NCI-H1048 (cell line): ENCODE measurements at regions not wholly inside any gene's neighbourhood (a gene's known extent, or its start where the extent isn't known, plus 50 kb on each side); places are given as distances from the start of the nearest gene placed in this dataset.

ENCODE experiments used
- DNase-seq: peaks from one replicate; lab custom pipeline; 2025; lab: John Stamatoyannopoulos, UW

GRCh38 chrX:39736216-39737211 is 361.2 kb downstream of the BCOR start:
- no peak for DNase-seq

DNA sequence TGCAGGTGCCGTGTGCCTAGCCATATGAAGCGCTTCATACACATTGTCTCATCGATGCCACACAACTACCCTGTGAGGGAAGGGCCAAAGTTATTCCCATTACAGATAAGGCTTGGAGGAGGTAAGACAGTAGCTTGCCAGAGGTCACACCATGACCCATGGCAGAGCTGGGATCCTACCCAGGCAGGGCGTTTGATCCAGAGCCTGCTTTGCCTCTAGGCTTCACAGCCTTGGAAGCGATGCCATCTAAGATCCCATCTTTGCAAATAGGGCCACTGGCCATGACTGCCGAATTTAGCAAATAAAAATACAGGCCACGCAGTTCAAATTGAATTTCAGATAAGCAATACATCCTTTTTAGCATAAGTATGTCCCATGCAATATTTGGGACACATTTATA is 358.2 kb downstream of the BCOR start:
- DNase-seq, result no peak

- no peak for DNase-seq
These were observed 357.7 kb downstream of the BCOR start for GRCh38 chrX:39740078-39740477.

GRCh38 chrX:39741904-39742303 is 355.9 kb downstream of the BCOR start:
- no peak for DNase-seq

DNA sequence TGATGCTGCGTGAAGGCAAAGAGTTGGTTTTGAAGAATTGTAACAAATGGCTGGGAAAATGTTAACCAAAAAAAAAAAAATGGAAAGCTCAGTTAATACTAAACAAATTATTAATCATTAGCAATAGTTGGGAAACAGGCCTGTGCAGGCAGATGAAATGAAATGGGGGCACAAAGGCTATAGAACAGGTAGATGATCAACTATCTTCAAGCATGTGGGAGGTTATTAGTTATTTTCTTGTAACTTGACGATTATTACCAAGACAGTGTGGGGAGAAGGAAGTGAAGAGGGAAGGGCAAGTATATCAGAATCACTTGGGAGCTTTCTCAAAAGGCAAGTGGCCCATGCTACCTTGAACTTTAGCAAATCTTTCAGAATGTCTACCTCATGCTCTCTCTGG is 351.9 kb downstream of the BCOR start:
- DNase-seq, result no peak

GRCh38 chrX:39749135-39749534 is 348.6 kb downstream of the BCOR start:
- DNase-seq, result no peak

DNA sequence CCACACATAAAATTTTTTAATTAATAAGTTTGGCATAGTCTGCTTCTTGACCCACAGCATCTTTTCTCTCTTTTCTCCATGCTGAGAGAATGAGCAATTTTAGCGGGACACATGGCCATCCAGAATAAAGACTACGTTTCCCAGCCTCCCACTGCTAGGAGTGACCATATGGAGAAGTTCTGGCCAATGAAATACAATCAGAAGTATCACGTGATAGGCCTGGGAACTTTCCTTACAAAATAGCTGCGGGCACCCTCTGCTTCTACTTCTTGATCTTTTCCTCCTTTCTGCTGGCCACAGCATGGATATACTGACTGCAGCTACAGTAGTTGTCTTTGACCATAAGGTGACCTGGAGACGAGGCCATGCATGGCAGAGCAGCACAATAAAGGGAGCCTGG is 348.0 kb downstream of the BCOR start:
- no peak for DNase-seq

- DNase-seq, result no peak
These were observed 347.4 kb downstream of the BCOR start for GRCh38 chrX:39750256-39750790.

DNA sequence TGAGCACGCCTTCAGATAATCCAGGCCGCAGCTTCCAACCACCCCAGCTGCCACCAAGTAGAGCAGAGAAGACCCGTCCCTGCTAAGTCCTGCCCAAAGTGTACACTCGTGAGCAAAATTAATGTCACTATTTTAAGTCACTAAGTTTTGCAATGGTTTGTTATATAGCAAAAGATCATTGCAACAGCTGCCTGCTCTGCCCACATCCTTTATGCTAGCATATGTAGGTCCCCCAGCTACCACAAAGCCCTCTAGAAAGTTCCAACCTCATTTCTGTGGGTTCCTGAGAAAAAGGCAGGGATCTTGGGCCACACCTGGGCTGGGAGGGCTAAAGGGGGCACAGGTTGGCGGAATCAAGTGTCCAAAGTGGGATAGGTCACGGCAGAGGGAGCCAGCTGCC is 346.9 kb downstream of the BCOR start:
- DNase-seq, result no peak

DNA sequence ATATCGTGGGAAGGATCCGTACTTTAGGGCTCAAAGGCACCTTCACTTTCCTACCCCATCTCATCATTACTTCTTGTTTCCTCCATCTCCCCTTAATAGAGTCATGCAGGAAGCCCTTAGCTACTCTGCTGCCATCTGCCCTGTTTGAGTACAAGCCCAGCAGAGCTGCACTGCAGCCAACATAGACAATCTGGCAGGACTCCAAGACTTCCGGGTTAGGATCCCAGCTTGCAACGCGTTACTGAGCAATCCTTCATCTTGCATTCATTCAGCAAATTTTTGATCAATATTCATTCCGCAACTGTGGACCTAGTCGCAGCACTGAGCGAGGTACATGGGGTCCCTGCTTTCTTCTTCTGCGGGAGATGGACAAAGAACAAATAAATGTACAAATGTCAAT is 344.9 kb downstream of the BCOR start:
- DNase-seq, result no peak

DNA sequence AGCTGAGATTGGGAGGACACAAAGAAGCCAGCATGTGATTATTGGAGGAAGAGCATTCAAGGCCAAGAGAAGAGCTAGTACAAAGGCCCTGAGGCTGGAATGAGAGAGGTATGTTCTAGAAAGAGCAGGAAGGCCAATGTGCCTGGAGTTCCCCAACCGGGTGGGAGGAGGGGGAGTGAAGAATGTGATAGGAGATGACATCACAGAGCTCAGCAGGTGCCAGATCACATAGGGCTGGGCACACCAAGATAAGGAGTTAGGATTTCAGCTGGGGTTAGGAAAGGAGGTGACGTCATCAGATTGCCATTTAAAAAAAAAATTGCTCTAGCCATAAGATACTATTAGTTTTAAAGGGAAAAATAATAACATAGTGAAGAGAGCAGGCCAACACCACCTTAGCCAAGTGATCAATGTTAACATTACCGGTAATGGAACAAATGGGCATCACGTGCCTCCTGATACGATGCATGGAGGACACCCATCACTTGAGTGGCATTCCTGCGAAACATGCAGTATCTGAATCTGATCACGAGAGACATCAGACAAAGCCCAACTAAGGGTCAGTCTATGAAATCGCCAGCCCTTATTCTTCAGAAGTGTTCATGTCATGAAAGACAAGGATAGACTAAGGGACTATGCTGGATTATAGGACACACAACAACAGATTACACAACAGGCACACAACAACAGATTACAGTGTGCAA is 344.3 kb downstream of the BCOR start:
- no peak for DNase-seq

DNA sequence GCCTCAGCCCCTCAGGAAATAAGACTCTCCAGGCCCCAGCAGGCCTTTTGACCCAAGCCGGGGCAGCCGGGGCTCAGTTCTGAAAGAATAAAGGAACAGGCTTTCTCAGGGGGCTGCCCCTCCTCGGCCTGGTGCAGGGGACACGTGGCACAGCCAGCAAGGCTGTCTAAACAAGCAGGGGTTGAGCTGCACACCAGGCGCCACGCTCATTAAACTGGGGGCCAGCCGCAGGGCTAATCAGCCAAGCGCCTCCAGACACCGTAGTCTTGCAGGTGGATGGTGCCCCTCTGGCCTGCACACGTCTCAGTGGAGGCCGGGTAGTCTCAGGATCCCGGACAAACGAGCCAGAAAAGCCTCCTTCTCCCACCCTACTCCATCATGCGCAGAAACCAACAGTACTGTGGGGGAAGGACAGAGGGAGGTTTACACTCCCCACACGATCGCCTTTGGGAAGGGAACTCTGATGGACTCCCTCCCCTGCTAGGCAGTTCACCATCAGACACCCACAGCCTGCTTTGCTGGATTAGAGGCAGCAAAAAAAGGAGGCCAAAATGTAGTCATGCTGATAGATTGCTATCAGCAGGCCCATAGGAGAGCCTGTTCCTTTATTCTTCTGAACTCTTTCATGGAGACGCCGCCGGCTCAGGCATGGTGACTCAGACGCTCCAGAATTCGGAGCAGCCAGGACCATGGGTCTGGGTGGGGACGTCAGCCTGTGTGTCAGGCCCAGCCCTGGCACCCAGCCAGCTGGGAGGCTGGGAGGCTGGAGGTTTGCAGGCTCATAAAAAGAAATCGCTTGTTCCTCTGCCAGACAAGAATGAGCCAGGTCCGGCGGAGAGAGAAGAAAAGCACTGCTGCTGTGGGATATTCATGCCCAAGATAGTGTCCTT is 342.4 kb downstream of the BCOR start:
- no peak for DNase-seq

DNA sequence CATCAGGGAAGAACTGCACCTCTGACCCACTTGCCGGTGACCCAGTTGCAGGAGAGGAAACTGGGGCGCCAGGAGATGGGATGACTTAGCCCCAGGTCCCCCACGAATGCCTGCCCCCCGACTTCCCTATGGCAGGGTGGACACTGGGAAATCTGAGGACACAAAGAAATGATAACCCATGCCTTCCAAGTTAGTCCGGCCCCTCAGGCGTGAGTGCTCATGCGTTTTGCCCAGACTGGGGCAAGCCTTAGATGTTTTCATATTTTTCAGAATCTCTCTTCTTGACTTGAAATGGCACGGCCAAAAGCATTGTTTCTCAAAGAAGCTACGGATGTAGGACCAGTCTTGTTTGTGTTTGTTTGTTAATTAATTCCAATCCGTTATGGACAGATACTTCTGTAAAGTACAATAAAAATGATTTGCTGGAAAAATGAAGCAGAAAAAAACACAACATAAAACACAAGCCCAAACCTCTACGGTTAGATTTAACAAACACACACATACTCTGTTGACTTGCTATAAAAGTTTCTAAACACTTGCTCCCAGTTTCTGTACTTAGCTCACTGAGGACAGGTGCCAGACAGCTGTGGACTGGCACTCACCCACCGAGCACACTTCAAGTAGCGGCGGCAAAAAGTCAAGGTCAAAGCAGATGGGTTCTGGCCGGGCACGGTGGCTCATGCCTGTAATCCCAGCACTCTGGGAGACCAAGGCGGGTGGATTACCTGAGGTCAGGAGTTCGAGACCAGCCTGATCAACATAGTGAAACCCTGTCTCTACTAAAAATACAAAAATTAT is 341.5 kb downstream of the BCOR start:
- no peak for DNase-seq

DNA sequence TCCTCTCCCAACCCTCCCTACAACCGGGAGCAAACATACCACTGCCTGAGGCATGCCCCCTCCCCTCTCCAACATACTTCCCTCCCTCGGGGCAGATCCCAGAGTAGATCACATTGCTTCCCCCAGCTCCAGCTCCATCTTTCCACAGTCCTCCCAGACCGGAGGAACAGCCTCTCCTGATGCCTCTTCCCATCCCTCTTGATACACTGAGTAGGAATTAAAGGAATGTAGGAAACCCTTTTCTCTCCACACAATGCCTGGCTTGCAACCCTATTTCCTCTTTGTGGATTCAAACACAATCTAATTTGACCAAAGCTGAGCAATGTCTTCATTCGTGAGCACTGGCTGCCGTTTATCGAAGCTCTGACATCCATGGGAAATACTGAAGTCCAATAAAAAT is 339.8 kb downstream of the BCOR start:
- DNase-seq, result no peak

DNA sequence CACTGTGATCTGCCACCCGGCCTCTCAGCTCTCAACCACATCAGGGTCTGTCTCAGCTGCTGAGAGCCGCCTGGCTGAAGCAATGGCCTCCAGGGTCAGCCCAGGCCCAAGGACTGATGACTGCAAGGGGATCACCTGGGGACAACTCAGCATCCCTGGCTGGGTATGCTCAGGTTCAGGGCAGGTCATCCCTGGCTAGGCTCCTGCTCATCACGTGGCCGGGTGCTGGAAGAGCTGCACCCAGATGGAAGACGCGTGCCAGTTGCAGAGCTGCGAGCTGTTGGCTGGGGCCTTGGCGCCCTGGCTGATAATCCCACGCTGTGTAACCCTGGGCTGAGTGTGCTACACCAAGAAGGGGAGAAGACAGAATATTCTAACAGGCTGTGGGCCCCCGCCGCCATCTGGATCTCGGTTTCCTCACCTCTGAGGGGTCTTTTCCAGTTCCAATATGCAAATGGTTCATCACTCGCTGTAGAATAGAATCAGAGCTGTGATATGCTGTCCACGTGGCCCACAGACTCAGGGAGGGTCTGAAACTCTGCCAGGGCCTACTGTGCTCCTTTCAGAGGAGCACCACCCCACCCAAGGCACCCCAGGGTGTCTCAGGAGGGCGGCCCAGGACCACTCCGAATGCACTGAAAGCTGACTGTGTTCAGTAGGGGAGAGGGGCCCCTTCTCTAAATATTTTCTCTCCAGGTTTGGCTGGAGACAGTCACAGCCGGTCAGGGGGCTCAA is 338.8 kb downstream of the BCOR start:
- DNase-seq, result no peak

DNA sequence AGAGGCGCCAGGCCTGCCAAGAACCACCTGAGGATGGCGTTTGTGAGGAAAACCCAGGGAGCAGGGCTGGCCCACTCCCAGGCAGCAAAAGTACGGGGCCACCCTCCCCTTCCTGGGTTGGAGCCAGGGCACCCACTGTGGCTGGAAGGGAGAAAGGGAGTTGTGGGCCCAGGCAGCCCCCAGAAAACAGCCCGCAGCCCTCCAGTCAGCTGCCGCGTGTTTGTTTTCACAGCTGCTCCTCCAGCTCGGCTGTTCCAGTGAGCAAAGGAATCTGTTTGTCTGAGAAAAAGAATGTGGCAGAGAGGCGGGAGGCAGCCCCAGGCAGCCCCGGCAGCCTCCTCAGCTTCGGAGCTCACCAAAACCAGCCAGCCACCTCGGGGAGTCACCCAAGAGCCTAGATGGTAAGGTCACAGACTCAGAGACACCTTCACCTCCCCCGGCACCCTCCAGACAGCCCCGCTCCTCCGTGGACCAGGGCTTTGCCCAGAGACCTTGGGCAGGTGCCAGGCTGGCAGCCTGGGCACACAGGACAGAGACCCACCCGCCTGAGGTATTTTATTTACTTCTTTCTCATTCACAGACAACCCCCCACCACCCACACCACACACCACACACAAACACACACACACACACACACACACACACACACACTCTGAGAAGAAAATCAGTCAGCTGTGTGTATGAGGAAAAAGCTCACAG is 338.1 kb downstream of the BCOR start:
- DNase-seq, result no peak

GRCh38 chrX:39760930-39761329 is 336.8 kb downstream of the BCOR start:
- DNase-seq, result no peak

- DNase-seq, result no peak
These were observed 335.4 kb downstream of the BCOR start for GRCh38 chrX:39762266-39762841.

GRCh38 chrX:39764441-39764914 is 333.3 kb downstream of the BCOR start:
- DNase-seq, result no peak
